ENCODE measurements at regions not wholly inside any gene's neighbourhood (a gene's known extent, or its start where the extent isn't known, plus 50 kb on each side); places are given as distances from the start of the nearest gene placed in this dataset.

DNA sequence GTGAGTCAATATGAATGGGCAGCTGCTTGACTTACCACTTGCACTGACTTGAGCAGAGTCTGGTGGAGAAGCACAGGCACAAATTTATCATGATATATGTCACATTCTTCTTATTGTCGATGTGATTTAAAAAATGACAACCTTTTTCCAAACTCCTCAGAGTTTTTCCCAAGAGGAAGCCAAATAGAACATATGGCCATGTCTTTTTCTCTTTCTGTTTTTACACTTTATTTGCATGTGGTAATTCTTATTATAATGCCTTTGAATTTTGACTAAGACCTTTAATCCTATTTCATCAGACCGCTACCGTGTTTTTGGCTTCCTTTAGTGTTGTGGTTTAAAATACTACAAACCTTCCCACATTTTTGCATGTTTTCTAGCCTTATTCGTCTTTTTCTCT, 666.2 kb downstream of the PDCD6IP start:
- TF ChIP-seq, protein P1, sequence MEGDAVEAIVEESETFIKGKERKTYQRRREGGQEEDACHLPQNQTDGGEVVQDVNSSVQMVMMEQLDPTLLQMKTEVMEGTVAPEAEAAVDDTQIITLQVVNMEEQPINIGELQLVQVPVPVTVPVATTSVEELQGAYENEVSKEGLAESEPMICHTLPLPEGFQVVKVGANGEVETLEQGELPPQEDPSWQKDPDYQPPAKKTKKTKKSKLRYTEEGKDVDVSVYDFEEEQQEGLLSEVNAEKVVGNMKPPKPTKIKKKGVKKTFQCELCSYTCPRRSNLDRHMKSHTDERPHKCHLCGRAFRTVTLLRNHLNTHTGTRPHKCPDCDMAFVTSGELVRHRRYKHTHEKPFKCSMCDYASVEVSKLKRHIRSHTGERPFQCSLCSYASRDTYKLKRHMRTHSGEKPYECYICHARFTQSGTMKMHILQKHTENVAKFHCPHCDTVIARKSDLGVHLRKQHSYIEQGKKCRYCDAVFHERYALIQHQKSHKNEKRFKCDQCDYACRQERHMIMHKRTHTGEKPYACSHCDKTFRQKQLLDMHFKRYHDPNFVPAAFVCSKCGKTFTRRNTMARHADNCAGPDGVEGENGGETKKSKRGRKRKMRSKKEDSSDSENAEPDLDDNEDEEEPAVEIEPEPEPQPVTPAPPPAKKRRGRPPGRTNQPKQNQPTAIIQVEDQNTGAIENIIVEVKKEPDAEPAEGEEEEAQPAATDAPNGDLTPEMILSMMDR (IDR thresholded peaks at IDR 0.05; ENCODE audit: insufficient read depth, low read length, poor library complexity, severe bottlenecking) = no peak
- no peak for DNase-seq (ENCODE audit: low read depth)
- Histone ChIP-seq H3K36me3 (ENCODE audit: control insufficient read depth, insufficient read depth, low read length) (no peaks in the 10 kb centered on the region), H3K27me3 (ENCODE audit: control insufficient read depth, insufficient read depth, low read length) (no peaks in the 10 kb centered on the region), H3K4me3 (ENCODE audit: low read depth, low read length) (no peak overlapping the region)

DNA sequence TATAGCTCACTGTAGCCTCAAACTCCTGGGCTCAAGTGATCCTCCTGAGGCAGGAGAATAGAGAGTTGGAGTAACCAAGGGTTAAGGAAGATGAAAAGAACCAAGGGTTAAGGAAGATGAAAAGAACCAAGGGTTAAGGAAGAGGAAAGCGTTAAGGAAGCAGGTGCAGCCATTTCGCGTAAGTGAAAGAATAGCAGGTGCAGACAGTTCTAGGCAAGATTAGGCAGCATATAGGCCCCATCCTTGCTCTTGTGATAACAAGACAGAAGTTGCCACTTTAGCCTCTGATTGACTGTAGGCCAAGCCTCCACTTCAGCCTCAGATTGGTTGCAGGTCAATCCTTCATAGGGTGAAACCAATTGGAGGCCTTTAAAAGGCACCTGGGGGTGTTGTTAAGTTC, 677.4 kb downstream of the PDCD6IP start:
- DNase-seq (ENCODE audit: low read depth) = no peak
- H3K36me3 ChIP-seq (ENCODE audit: control insufficient read depth, insufficient read depth, low read length) = no peaks in the 10 kb centered on the region
- H3K27me3 ChIP-seq (ENCODE audit: control insufficient read depth, insufficient read depth, low read length) = no peaks in the 10 kb centered on the region
- TF ChIP-seq, protein P1 (IDR thresholded peaks at IDR 0.05; ENCODE audit: insufficient read depth, low read length, poor library complexity, severe bottlenecking) = no peak
- H3K4me3 ChIP-seq (ENCODE audit: low read depth, low read length) = no peak overlapping the region

DNA sequence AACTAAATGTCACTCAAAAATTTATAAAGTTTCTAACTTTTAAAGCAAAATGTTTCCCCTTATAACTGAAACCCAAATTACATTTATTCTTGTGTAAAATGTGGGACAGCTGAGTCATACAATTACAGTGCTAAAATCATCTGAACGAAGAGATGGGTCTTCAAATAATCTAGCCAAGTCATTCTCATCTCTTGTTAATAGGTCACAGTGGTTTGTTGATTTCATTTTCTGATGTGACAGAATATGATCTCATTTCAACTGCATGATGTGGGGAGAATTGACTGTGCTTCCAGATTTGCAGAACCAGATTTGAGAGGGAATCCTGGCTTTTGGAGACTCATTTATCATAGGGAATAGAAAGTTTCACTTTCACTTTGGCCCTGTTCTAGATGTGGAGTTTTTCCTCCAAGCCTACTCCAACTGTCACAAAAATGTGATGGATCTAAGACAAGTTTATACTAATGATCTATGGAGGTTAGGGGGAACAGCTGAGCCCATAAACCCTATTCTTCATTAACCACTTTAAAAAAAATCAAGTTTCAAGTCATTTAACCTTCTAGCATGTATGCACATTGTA, 685.0 kb downstream of the PDCD6IP start:
- no peaks in the 10 kb centered on the region for H3K36me3 ChIP-seq (ENCODE audit: control insufficient read depth, insufficient read depth, low read length)
- TF ChIP-seq, protein P1 (IDR thresholded peaks at IDR 0.05; ENCODE audit: insufficient read depth, low read length, poor library complexity, severe bottlenecking) = no peak
- H3K27me3 ChIP-seq (ENCODE audit: control insufficient read depth, insufficient read depth, low read length) = no peaks in the 10 kb centered on the region
- no peak for DNase-seq (ENCODE audit: low read depth)
- H3K4me3 ChIP-seq (ENCODE audit: low read depth, low read length) = no peak overlapping the region

DNA sequence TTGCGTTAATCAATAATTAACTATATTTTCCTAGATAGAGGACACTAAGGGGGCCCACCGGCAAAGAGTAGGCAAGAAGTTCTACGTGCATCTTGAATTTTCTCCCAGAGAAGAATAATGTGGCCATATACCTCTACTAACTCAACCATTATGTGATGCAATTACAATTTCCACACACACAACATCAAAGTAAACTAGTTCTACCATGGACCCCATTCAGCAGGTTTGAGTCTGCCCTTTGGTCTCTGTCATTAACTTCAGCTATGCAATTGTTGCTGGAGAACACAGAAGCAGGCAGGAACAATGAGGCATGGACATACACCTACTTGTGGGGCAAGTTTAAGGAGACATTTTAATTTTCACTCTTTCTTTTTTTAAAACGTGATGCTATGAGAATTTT, 705.9 kb downstream of the PDCD6IP start:
- no peaks in the 10 kb centered on the region for H3K36me3 ChIP-seq (ENCODE audit: control insufficient read depth, insufficient read depth, low read length)
- TF ChIP-seq, protein P1 (IDR thresholded peaks at IDR 0.05; ENCODE audit: insufficient read depth, low read length, poor library complexity, severe bottlenecking) = no peak
- DNase-seq (ENCODE audit: low read depth) = no peak
- H3K27me3 ChIP-seq (ENCODE audit: control insufficient read depth, insufficient read depth, low read length) = no peaks in the 10 kb centered on the region
- H3K4me3 ChIP-seq (ENCODE audit: low read depth, low read length) = no peak overlapping the region

DNA sequence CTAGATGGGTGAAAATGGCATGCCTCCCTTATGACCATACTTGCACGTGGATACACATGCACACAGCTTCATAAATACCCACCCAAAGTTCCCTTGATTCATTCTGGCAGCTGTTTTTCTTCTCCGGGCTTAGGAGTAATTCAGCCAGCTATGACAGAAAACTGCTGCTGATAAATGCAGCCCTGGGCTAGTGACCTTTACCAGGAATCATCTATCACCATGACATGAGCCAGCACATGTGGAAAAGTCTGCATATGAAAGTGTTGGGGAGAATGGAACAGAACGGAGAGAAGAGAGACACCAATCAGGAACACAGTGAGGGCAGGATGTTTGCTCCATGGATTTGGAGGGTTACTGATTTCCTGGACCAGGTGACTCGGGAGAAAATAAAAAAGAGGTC, 706.3 kb downstream of the PDCD6IP start:
- H3K4me3 ChIP-seq (ENCODE audit: low read depth, low read length) = no peak overlapping the region
- no peaks in the 10 kb centered on the region for H3K36me3 ChIP-seq (ENCODE audit: control insufficient read depth, insufficient read depth, low read length)
- DNase-seq (ENCODE audit: low read depth) = no peak
- H3K27me3 ChIP-seq (ENCODE audit: control insufficient read depth, insufficient read depth, low read length) = no peaks in the 10 kb centered on the region
- TF ChIP-seq, protein P1 (IDR thresholded peaks at IDR 0.05; ENCODE audit: insufficient read depth, low read length, poor library complexity, severe bottlenecking) = no peak

DNA sequence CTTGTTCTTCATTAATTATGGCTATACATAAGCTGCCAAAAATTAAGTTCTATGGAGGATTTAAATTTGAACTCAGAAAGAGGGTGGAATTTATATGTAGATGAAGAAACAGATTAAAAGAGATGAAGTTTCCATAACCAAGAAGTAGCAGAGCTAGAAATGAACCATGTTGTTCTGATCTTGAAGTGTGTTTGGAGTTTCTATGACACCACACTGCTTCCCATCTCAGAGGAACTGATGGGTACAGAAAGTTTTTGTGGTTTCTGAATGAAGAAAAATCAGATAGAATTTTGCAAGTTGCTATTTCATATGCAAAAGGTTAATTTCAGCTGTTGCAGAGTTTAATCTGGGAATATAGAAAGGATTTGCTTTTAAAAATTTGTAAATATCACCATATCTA, 710.3 kb downstream of the PDCD6IP start:
- TF ChIP-seq, protein P1 (IDR thresholded peaks at IDR 0.05; ENCODE audit: insufficient read depth, low read length, poor library complexity, severe bottlenecking) = no peak

More for the DNA sequence above, 710.3 kb downstream of the PDCD6IP start:
- no peak for DNase-seq (ENCODE audit: low read depth)
- Histone ChIP-seq H3K36me3 (ENCODE audit: control insufficient read depth, insufficient read depth, low read length) (no peaks in the 10 kb centered on the region), H3K27me3 (ENCODE audit: control insufficient read depth, insufficient read depth, low read length) (no peaks in the 10 kb centered on the region), H3K4me3 (ENCODE audit: low read depth, low read length) (no peak overlapping the region)
